ENCODE measurements at regions not wholly inside any gene's neighbourhood (a gene's known extent, or its start where the extent isn't known, plus 50 kb on each side); places are given as distances from the start of the nearest gene placed in this dataset.

DNA sequence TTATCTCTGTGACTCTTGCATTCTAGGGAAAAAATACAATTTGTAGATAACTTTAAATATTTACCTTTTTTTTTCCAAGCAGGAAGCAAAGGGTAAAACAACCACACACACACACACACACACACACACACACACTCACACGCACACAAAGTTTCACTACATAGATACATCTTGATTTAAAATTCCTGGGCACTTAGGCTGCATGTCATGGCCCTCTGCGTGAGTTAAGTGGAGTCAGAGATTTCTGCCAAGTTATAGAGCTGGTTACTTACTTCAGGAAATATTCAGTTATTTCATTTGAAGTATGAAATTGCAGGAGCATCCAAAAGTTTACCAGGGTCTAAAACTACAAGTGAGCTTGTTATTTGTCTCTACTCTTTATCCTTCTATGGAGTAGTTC lies 612.0 kb downstream of the IRS1 start:
- Histone ChIP-seq H3K9ac (ENCODE audit: insufficient read depth, low read depth, low read length) (no peak overlapping the region), H3K79me2 (ENCODE audit: insufficient read depth, low read length) (no peaks in the 10 kb centered on the region), H4K20me1 (ENCODE audit: insufficient read depth, low read length) (no peaks in the 10 kb centered on the region), H3K27ac (ENCODE audit: extremely low read length, insufficient read depth, low read length) (no peak overlapping the region), H3K9me3 (ENCODE audit: low read length) (no peaks in the 10 kb centered on the region), H3K4me1 (ENCODE audit: insufficient read depth, low read length) (peaks cover 63% of the 10 kb centered on the region), H3K4me3 (replicated peaks in 1 of 3; ENCODE audit: insufficient read depth in 1 of 3, low read depth in 2 of 3, low read length in 3 of 3) (no peak overlapping the region), H3K4me2 (ENCODE audit: low read depth, low read length) (no peak overlapping the region), H3K36me3 (replicated peaks in 1 of 2; ENCODE audit: control insufficient read depth in 1 of 2, insufficient read depth in 2 of 2, low read length in 2 of 2) (no peaks in the 10 kb centered on the region), H3K27me3 (ENCODE audit: control insufficient read depth in 1 of 2, insufficient read depth in 2 of 2, low read length in 2 of 2) (no peaks in the 10 kb centered on the region), H2AFZ (ENCODE audit: low read length) (no peak overlapping the region)
- FAIRE-seq = no peak
- intact Hi-C loops (cut with micrococcal nuclease; ENCODE audit: unreplicated experiment) = no loop called here
- no peak for ATAC-seq
- ChIA-PET POLR2A (no interaction called here), CTCF (ENCODE audit: low intra/inter-chr PET ratio, low total read pairs) (no interaction called here)
- in situ Hi-C loops (cut with HindIII; ENCODE audit: extremely low pct_ligation_motif_present, low pct_unique_long_range_greater_than_20kb) = no loop called here
- 93% methylated on average over 2 of the region's 2 CpGs for WGBS (ENCODE audit: low lambda C conversion rate)
- TF ChIP-seq ELF3 (CRISPR knock-in tag; IDR thresholded peaks at IDR 0.05) = 0 out of 2 replicates have a peak, but pooled peaks have one; percentile 13
- TF ChIP-seq, protein P1, sequence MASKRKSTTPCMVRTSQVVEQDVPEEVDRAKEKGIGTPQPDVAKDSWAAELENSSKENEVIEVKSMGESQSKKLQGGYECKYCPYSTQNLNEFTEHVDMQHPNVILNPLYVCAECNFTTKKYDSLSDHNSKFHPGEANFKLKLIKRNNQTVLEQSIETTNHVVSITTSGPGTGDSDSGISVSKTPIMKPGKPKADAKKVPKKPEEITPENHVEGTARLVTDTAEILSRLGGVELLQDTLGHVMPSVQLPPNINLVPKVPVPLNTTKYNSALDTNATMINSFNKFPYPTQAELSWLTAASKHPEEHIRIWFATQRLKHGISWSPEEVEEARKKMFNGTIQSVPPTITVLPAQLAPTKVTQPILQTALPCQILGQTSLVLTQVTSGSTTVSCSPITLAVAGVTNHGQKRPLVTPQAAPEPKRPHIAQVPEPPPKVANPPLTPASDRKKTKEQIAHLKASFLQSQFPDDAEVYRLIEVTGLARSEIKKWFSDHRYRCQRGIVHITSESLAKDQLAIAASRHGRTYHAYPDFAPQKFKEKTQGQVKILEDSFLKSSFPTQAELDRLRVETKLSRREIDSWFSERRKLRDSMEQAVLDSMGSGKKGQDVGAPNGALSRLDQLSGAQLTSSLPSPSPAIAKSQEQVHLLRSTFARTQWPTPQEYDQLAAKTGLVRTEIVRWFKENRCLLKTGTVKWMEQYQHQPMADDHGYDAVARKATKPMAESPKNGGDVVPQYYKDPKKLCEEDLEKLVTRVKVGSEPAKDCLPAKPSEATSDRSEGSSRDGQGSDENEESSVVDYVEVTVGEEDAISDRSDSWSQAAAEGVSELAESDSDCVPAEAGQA (IDR thresholded peaks at IDR 0.05; ENCODE audit: low read depth) = no peak
- TF ChIP-seq, protein P1 (CRISPR knock-in tag; IDR thresholded peaks at IDR 0.05; ENCODE audit: borderline replicate concordance) = no peak
- BruUV-seq (replicated peaks) = no TSS peak
- DNase-seq (ENCODE audit: low spot score) = no peak

DNA sequence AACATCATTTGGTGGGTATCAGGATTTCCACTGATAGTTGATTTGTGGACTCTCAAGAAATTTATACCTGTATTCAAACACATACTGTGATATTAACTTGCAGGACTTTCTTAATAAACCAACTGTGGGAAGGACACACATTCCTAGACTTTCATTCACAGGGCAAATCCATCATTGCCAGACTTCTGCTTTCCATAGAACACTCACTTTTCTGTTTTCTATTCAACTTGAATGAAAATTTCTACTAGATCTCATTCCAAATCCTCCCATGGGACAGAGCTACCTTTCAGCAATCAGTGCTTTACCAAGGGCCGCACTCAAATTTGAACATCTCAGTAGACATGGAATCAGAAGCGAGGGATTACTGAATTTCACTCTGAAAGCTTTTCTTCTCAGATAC lies 612.5 kb downstream of the IRS1 start:
- H3K36me3 ChIP-seq (replicated peaks in 1 of 2; ENCODE audit: control insufficient read depth in 1 of 2, insufficient read depth in 2 of 2, low read length in 2 of 2) = no peaks in the 10 kb centered on the region
- BruUV-seq (replicated peaks) = no TSS peak
- FAIRE-seq (no peak), DNase-seq (ENCODE audit: low spot score) (no peak), ATAC-seq (no peak)
- WGBS (ENCODE audit: low lambda C conversion rate) = 96% methylated on average over 2 of the region's 2 CpGs
- H3K4me1 ChIP-seq (ENCODE audit: insufficient read depth, low read length) = peaks cover 68% of the 10 kb centered on the region
- no peaks in the 10 kb centered on the region for H3K27me3 ChIP-seq (ENCODE audit: control insufficient read depth in 1 of 2, insufficient read depth in 2 of 2, low read length in 2 of 2)
- no peak overlapping the region for H3K27ac ChIP-seq (ENCODE audit: extremely low read length, insufficient read depth, low read length)
- intact Hi-C loops (cut with micrococcal nuclease; ENCODE audit: unreplicated experiment) = no loop called here
- in situ Hi-C loops (cut with HindIII; ENCODE audit: extremely low pct_ligation_motif_present, low pct_unique_long_range_greater_than_20kb) = no loop called here
- no peak overlapping the region for H3K9ac ChIP-seq (ENCODE audit: insufficient read depth, low read depth, low read length)
- H2AFZ ChIP-seq (ENCODE audit: low read length) = no peak overlapping the region
- no peak overlapping the region for H3K4me3 ChIP-seq (replicated peaks in 1 of 3; ENCODE audit: insufficient read depth in 1 of 3, low read depth in 2 of 3, low read length in 3 of 3)
- no peak overlapping the region for H3K4me2 ChIP-seq (ENCODE audit: low read depth, low read length)
- ChIA-PET POLR2A (no interaction called here), CTCF (ENCODE audit: low intra/inter-chr PET ratio, low total read pairs) (no interaction called here)
- H3K79me2 ChIP-seq (ENCODE audit: insufficient read depth, low read length) = no peaks in the 10 kb centered on the region
- H3K9me3 ChIP-seq (ENCODE audit: low read length) = no peaks in the 10 kb centered on the region
- no peaks in the 10 kb centered on the region for H4K20me1 ChIP-seq (ENCODE audit: insufficient read depth, low read length)
- TF ChIP-seq ZNF891 (CRISPR knock-in tag; IDR thresholded peaks at IDR 0.05) = no peak
- no peak for TF ChIP-seq ZFP36L2 (CRISPR knock-in tag; IDR thresholded peaks at IDR 0.05)
- no peak for TF ChIP-seq ZNF329 (CRISPR knock-in tag; IDR thresholded peaks at IDR 0.05; ENCODE audit: low read depth)
- TF ChIP-seq ZNF124 (CRISPR knock-in tag; IDR thresholded peaks at IDR 0.05) = no peak
- no peak for TF ChIP-seq GATAD2A (CRISPR knock-in tag; IDR thresholded peaks at IDR 0.05)
